GM23338 (cell line): ENCODE measurements at regions not wholly inside any gene's neighbourhood (a gene's known extent, or its start where the extent isn't known, plus 50 kb on each side); places are given as distances from the start of the nearest gene placed in this dataset.

ENCODE experiments used
- ATAC-seq: fragments of 200-7000 bp; cut with Tn5 transposase; 3 replicates; pipeline ENCODE4 v1.9.1; 2020
- DNase-seq: peaks from one replicate; pipeline ENCODE4 v3.0.0-alpha.2; 2015; ENCODE audit warnings: low spot score
- H2AFZ ChIP-seq: fragments of 200-600 bp; sonication (generic); 2 replicates; pipeline ENCODE4 v1.8.0; 2016; ENCODE audit warnings: antibody characterized with exemption, mild to moderate bottlenecking, moderate library complexity
- H3F3A ChIP-seq: fragments of 200-600 bp; sonication (generic); replicated peaks from 2 replicates; pipeline ENCODE4 v1.8.0; 2017; ENCODE audit warnings: antibody characterized with exemption, mixed run types, low read depth
- H3K27ac ChIP-seq: fragments of 200-600 bp; sonication (generic); 2 replicates; pipeline ENCODE4 v1.6.1; 2016; ENCODE audit warnings: low read depth
- H3K27me3 ChIP-seq: fragments of 200-600 bp; sonication (generic); 2 replicates; pipeline ENCODE4 v1.8.0; 2016; ENCODE audit warnings: mild to moderate bottlenecking, mixed run types, moderate library complexity; ENCODE audit not compliant: insufficient read depth
- H3K36me3 ChIP-seq: fragments of 200-600 bp; sonication (generic); 2 replicates; pipeline ENCODE4 v1.8.0; 2016; ENCODE audit warnings: mild to moderate bottlenecking; ENCODE audit not compliant: insufficient read depth
- H3K4me1 ChIP-seq: fragments of 200-600 bp; sonication (generic); 2 replicates; pipeline ENCODE4 v1.8.0; 2016; ENCODE audit warnings: mild to moderate bottlenecking, moderate library complexity; ENCODE audit not compliant: insufficient read depth
- H3K4me2 ChIP-seq: fragments of 200-600 bp; sonication (generic); 2 replicates; pipeline ENCODE4 v1.7.1; 2017; ENCODE audit warnings: mixed run types
- H3K4me3 ChIP-seq: fragments of 200-600 bp; sonication (generic); 2 replicates; pipeline ENCODE4 v1.6.1; 2016; ENCODE audit warnings: mixed run types
- H3K79me2 ChIP-seq: fragments of 200-600 bp; sonication (generic); replicated peaks from 2 replicates; pipeline ENCODE4 v1.8.0; 2017; ENCODE audit warnings: mild to moderate bottlenecking; ENCODE audit not compliant: insufficient read depth
- H3K9me2 ChIP-seq: fragments of 200-600 bp; sonication (generic); 2 replicates; pipeline ENCODE4 v1.8.0; 2017; ENCODE audit not compliant: insufficient read depth
- H4K20me1 ChIP-seq: fragments of 200-600 bp; sonication (generic); replicated peaks from 2 replicates; pipeline ENCODE4 v1.8.0; 2017; ENCODE audit warnings: mild to moderate bottlenecking; ENCODE audit not compliant: insufficient read depth
- H3K27ac Mint-ChIP-seq: 2 replicates; pipeline ENCODE4 v1.8.0; 2020; ENCODE audit warnings: inconsistent platforms, mild to moderate bottlenecking, moderate library complexity, mixed read lengths
- H3K27me3 Mint-ChIP-seq: 3 replicates; pipeline ENCODE4 v1.8.0; 2022; ENCODE audit warnings: low read depth, mild to moderate bottlenecking, moderate library complexity, mixed read lengths, inconsistent platforms; ENCODE audit not compliant: insufficient read depth, poor library complexity
- H3K36me3 Mint-ChIP-seq: 3 replicates; pipeline ENCODE4 v1.8.0; 2021; ENCODE audit warnings: low read depth, mild to moderate bottlenecking, inconsistent platforms, moderate library complexity, mixed read lengths
- H3K4me1 Mint-ChIP-seq: 3 replicates; pipeline ENCODE4 v1.8.0; 2020; ENCODE audit warnings: mild to moderate bottlenecking, inconsistent platforms, mixed read lengths
- H3K4me3 Mint-ChIP-seq: 3 replicates; pipeline ENCODE4 v1.8.0; 2021; ENCODE audit warnings: moderate library complexity, mild to moderate bottlenecking, inconsistent platforms, mixed read lengths
- H3K9me3 Mint-ChIP-seq: 3 replicates; pipeline ENCODE4 v1.8.0; 2020; ENCODE audit warnings: moderate library complexity, mild to moderate bottlenecking, inconsistent platforms, mixed read lengths
- CREB1 ChIP-seq: fragments of 250-450 bp; sonication (Bioruptor Pico); IDR thresholded peaks from 2 replicates; pipeline ENCODE4 v1.5.0; 2020; ENCODE audit warnings: low read depth, mild to moderate bottlenecking, moderate library complexity
- CTCF ChIP-seq, 2 experiments: fragments of 200-600 bp in 1 of 2; sonication (generic) in 1 of 2; conservative IDR thresholded peaks; 2 replicates each; pipeline versions ENCODE4 v1.5.1 to v1.6.1; 2016 to 2017; ENCODE audit warnings: antibody characterized with exemption in 2 of 2, low read depth in 2 of 2, mild to moderate bottlenecking in 2 of 2, moderate library complexity in 1 of 2
- ETS1 ChIP-seq: IDR thresholded peaks from 2 replicates; pipeline ENCODE4 v1.6.1; 2016; ENCODE audit warnings: antibody characterized with exemption
- EZH2 ChIP-seq: fragments of 200-600 bp; sonication (generic); IDR thresholded peaks from one replicate; pipeline ENCODE4 v1.8.0; 2017; ENCODE audit warnings: antibody characterized with exemption, mild to moderate bottlenecking, low read depth; ENCODE audit not compliant: unreplicated experiment
- EZH2phosphoT487 ChIP-seq: fragments of 200-600 bp; sonication (generic); IDR thresholded peaks from one replicate; pipeline ENCODE4 v1.8.1; 2018; ENCODE audit warnings: antibody characterized with exemption; ENCODE audit not compliant: unreplicated experiment
- JUNB ChIP-seq: IDR thresholded peaks from one replicate; pipeline ENCODE4 v1.6.1; 2016; ENCODE audit warnings: antibody characterized with exemption; ENCODE audit not compliant: unreplicated experiment
- NANOG ChIP-seq: IDR thresholded peaks from 2 replicates; pipeline ENCODE4 v1.6.1; 2016; ENCODE audit warnings: antibody characterized with exemption, borderline replicate concordance
- POLR2AphosphoS5 ChIP-seq: IDR thresholded peaks from 2 replicates; pipeline ENCODE4 v1.6.1; 2016; ENCODE audit warnings: antibody characterized with exemption, low read depth
- REST ChIP-seq: IDR thresholded peaks from one replicate; pipeline ENCODE4 v1.6.1; 2018; ENCODE audit warnings: antibody characterized with exemption; ENCODE audit not compliant: unreplicated experiment
- STAT1 ChIP-seq: IDR thresholded peaks from one replicate; pipeline ENCODE4 v1.6.1; 2016; ENCODE audit warnings: antibody characterized with exemption; ENCODE audit not compliant: unreplicated experiment
- ZNF114 ChIP-seq: fragments of 250-450 bp; sonication (Bioruptor Pico); IDR thresholded peaks from 2 replicates; pipeline ENCODE4 v1.5.0; 2020; ENCODE audit warnings: mild to moderate bottlenecking, moderate library complexity
- ZNF331 ChIP-seq: fragments of 250-450 bp; sonication (Bioruptor Pico); IDR thresholded peaks from 2 replicates; pipeline ENCODE4 v1.5.0; 2020; ENCODE audit warnings: low read depth, mild to moderate bottlenecking, moderate library complexity
- ZNF462 ChIP-seq: fragments of 250-450 bp; sonication (Bioruptor Pico); IDR thresholded peaks from 2 replicates; pipeline ENCODE4 v1.5.0; 2020; ENCODE audit warnings: mild to moderate bottlenecking, moderate library complexity

GRCh38 chr4:123466080-123466785, 69.6 kb downstream of the SPRY1 start:
- peaks cover 11% of the 10 kb centered on the region for H3K4me1 Mint-ChIP-seq

More at GRCh38 chr4:123466080-123466785, 69.6 kb downstream of the SPRY1 start:
- H3K4me3 Mint-ChIP-seq = no peak overlapping the region
- TF ChIP-seq POLR2AphosphoS5 (no peak), REST (no peak), ZNF114 (CRISPR knock-in tag) (no peak), JUNB (no peak), ZNF331 (CRISPR knock-in tag) (no peak), EZH2 (no peak), NANOG (no peak), ZNF462 (no peak), STAT1 (no peak), CTCF (conservative IDR thresholded peaks at IDR 0.05; ENCODE audit: low read depth in 2 of 2) (no peak), ETS1 (no peak), EZH2phosphoT487 (no peak), CREB1 (no peak)
- no peaks in the 10 kb centered on the region for H3K27me3 Mint-ChIP-seq
- no peaks in the 10 kb centered on the region; the same call in 2 of the 3 replicates for H3K36me3 Mint-ChIP-seq
- no peaks in the 10 kb centered on the region for H3K79me2 ChIP-seq
- DNase-seq (no peak), ATAC-seq (no peak)
- no peak overlapping the region for H3K27ac ChIP-seq
- no peaks in the 10 kb centered on the region for H3K27me3 ChIP-seq
- H3K4me3 ChIP-seq = no peak overlapping the region
- H3K36me3 ChIP-seq = no peaks in the 10 kb centered on the region
- no peak overlapping the region for H3K27ac Mint-ChIP-seq
- H3K4me2 ChIP-seq = no peak overlapping the region
- no peaks in the 10 kb centered on the region for H3K9me2 ChIP-seq
- peak overlapping the region; percentile 39; the same call in 1 of the 2 replicates for H2AFZ ChIP-seq
- no peaks in the 10 kb centered on the region for H4K20me1 ChIP-seq
- no peaks in the 10 kb centered on the region for H3K4me1 ChIP-seq
- H3F3A ChIP-seq = no peaks in the 10 kb centered on the region
- H3K9me3 Mint-ChIP-seq = no peaks in the 10 kb centered on the region
